ENCODE measurements at regions not wholly inside any gene's neighbourhood (a gene's known extent, or its start where the extent isn't known, plus 50 kb on each side); places are given as distances from the start of the nearest gene placed in this dataset.
"Not testable (repeated sequence)": the region's sequence is repeated elsewhere in the genome, so short reads cannot be mapped to it uniquely, and the experiment has no call there.

- TF ChIP-seq CTCF (conservative IDR thresholded peaks at IDR 0.05; ENCODE audit: low read depth, low read length); EZH2phosphoT487 (IDR thresholded peaks at IDR 0.05; ENCODE audit: borderline replicate concordance, low read length): not testable (repeated sequence)
Measured at GRCh38 chr2:87417147-87417546, 330.7 kb upstream of the PLGLB2 start.

Data from PC-3 (cell line).